ENCODE measurements at regions not wholly inside any gene's neighbourhood (a gene's known extent, or its start where the extent isn't known, plus 50 kb on each side); places are given as distances from the start of the nearest gene placed in this dataset.

DNA sequence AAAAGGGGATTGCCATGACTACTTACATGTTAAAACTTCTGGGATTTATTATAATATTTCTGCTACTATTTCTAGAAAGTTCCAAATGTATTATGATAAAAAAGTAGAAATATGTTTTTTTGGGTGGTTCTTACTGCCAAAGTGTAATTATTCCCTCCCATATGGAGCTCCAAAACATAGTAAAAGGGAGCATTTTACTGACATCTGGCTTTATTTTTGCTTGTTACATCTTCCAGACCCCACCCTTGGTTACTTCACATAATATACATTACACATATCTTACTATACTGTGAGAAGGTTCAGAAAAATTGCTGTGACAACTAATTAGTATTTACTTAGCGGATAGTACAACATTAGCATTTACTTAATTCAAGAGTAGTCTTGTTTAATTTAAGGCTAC is 205.1 kb upstream of the TLL1 start:
- TF ChIP-seq, protein P1, sequence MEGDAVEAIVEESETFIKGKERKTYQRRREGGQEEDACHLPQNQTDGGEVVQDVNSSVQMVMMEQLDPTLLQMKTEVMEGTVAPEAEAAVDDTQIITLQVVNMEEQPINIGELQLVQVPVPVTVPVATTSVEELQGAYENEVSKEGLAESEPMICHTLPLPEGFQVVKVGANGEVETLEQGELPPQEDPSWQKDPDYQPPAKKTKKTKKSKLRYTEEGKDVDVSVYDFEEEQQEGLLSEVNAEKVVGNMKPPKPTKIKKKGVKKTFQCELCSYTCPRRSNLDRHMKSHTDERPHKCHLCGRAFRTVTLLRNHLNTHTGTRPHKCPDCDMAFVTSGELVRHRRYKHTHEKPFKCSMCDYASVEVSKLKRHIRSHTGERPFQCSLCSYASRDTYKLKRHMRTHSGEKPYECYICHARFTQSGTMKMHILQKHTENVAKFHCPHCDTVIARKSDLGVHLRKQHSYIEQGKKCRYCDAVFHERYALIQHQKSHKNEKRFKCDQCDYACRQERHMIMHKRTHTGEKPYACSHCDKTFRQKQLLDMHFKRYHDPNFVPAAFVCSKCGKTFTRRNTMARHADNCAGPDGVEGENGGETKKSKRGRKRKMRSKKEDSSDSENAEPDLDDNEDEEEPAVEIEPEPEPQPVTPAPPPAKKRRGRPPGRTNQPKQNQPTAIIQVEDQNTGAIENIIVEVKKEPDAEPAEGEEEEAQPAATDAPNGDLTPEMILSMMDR (IDR thresholded peaks at IDR 0.05; ENCODE audit: insufficient read depth, low read length, missing control alignments): no peak
- CTCF ChIA-PET: no interaction called here
- no peak for DNase-seq (ENCODE audit: low read depth, low spot score)
- no peak overlapping the region for H3K4me3 ChIP-seq (ENCODE audit: low read depth, low read length)
- POLR2A ChIA-PET: no interaction called here

DNA sequence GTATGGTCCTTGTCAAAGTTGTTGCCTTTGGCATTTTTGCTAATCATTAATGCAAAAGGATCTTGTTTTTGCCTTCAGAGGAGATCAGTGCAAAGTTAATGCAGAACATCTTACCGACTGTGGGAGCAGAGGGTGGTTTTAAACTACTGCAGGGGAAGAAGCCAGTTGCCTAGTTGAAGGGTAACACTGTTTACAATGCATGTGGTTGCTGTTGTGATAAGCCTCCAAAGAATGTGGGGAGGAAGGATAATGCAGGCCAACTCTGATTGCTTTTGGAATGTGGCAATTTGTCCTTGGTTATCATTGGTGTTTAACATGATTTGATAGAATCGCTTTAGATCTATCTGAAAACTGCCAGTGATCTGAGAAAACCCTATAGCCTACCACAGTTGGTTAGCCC is 204.3 kb upstream of the TLL1 start:
- DNase-seq (ENCODE audit: low read depth, low spot score): no peak
- TF ChIP-seq, protein P1 (IDR thresholded peaks at IDR 0.05; ENCODE audit: insufficient read depth, low read length, missing control alignments): no peak

DNA sequence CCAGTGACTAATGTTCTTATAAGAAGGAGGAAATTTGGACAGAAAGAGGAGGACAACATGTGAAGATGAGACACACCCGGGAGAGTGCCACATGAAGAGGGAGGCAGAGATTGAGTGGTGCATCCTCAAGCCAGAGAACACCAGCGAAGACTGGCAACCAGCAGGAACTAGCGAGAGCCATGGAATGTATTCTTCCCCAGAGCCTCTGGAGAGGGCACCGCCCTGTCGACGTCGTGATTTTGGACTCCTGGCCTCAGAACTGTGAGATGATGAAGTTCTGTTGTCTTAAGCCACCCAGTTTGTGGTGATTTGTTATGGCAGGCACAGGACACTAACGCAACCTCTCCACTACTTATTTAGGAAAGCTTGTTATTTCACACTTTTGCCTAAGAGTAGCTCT is 196.0 kb upstream of the TLL1 start:
- H3K4me3 ChIP-seq (ENCODE audit: low read depth, low read length): no peak overlapping the region
- CTCF ChIA-PET: no interaction called here
- TF ChIP-seq, protein P1 (IDR thresholded peaks at IDR 0.05; ENCODE audit: insufficient read depth, low read length, missing control alignments): no peak
- DNase-seq (ENCODE audit: low read depth, low spot score): no peak
- POLR2A ChIA-PET: no interaction called here

More for the DNA sequence above, 204.3 kb upstream of the TLL1 start:
- H3K4me3 ChIP-seq (ENCODE audit: low read depth, low read length): no peak overlapping the region
- ChIA-PET POLR2A (no interaction called here), CTCF (no interaction called here)

DNA sequence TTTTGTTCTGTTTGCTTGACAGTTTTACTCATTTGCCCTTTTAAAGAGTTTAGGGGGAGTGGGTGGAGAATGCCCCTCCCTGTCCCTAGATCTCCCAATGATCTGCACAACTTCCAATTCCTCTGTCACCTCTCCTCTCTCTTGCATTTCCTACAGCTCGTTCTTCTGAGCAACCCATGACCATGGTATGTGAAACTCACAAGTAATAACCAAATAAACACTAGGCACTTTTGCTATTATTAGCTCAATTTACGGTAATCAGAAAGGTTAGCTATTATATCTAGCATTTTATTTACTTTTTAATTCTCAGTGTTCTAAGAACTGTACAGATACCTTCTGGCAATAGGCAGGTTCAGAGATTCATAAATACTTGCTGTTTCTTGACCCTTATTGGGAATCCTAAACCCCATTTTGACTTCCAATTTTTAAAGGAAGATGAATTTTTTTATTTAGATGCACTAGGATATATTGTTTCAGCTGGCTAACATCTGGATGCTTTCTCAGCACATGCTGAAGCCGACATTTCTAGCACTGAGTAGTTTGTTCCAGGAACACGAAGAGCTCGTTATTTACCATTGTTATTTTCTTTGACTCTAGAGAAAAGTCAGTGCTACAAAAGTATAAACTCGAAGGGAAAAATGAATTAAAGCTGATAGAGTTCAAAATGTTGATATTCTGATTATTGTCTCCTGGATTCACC is 194.7 kb upstream of the TLL1 start:
- DNase-seq (ENCODE audit: low read depth, low spot score): no peak
- POLR2A ChIA-PET: no interaction called here
- H3K4me3 ChIP-seq (ENCODE audit: low read depth, low read length): no peak overlapping the region
- TF ChIP-seq, protein P1 (IDR thresholded peaks at IDR 0.05; ENCODE audit: insufficient read depth, low read length, missing control alignments): no peak
- CTCF ChIA-PET: no interaction called here

DNA sequence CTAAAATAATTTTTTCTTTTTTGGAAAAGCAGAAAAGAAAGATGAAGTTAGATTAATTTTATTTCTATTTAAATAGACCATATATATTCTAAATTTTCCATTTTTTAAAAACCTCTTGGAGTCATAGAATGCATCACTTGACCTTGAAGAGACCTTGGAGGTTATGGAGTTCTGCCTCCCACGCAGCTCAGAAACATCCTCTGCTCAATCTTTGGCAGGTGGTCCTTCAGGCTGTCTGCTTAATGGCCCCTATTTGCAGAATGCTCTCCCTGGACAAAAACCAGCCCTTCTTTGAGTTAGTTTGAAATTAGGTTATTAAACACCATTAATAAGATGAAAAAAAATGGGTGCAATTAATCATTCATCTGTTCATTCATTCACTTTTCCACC is 194.1 kb upstream of the TLL1 start:
- POLR2A ChIA-PET: no interaction called here
- TF ChIP-seq, protein P1 (IDR thresholded peaks at IDR 0.05; ENCODE audit: insufficient read depth, low read length, missing control alignments): no peak
- CTCF ChIA-PET: no interaction called here
- H3K4me3 ChIP-seq (ENCODE audit: low read depth, low read length): no peak overlapping the region
- DNase-seq (ENCODE audit: low read depth, low spot score): no peak

DNA sequence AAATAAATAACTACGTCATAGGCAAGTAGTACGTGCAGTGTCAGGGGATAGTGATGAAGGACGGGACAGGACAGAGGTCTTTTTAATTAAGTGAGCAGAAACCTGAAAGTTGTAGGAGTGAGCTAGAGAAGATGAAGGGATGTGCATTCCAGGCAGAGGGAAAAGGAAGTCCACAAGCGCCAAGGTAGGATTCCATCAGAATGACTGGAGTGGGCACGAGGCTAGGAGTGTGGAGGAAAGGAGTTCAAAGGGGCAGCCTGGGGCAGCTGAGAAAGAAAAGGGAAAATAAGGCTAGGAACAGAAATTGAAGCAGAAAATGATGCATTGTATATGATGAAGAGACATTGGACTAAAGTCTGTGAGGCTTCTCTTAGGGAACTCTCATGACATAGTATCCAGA is 192.2 kb upstream of the TLL1 start:
- TF ChIP-seq, protein P1 (IDR thresholded peaks at IDR 0.05; ENCODE audit: insufficient read depth, low read length, missing control alignments): no peak
- CTCF ChIA-PET: no interaction called here
- H3K4me3 ChIP-seq (ENCODE audit: low read depth, low read length): no peak overlapping the region
- no peak for DNase-seq (ENCODE audit: low read depth, low spot score)
- POLR2A ChIA-PET: no interaction called here
